Neural cell (in vitro differentiated cells): ENCODE measurements at regions not wholly inside any gene's neighbourhood (a gene's known extent, or its start where the extent isn't known, plus 50 kb on each side); places are given as distances from the start of the nearest gene placed in this dataset.

Experiments used
- EP300 ChIP-seq: fragments of 450-650 bp; conservative IDR thresholded peaks from 2 replicates; pipeline ENCODE4 v1.6.1; 2014; ENCODE audit warnings: antibody characterized with exemption, mild to moderate bottlenecking, moderate library complexity; ENCODE audit not compliant: poor library complexity, severe bottlenecking
- EZH2 ChIP-seq: fragments of 200-600, 300-800 bp; shearing (Covaris generic), sonication (generic); IDR thresholded peaks from 2 replicates; pipeline ENCODE4 v1.6.1; 2014; ENCODE audit warnings: antibody characterized with exemption, low read length, borderline replicate concordance, mild to moderate bottlenecking; ENCODE audit not compliant: insufficient read depth, poor library complexity, severe bottlenecking
- POLR2AphosphoS5 ChIP-seq: IDR thresholded peaks from 2 replicates; pipeline ENCODE4 v1.6.1; 2012
- REST ChIP-seq: IDR thresholded peaks from 2 replicates; pipeline ENCODE4 v1.6.1; 2012; ENCODE audit warnings: borderline replicate concordance
- SMC3 ChIP-seq: fragments of 450-650 bp; conservative IDR thresholded peaks from 2 replicates; pipeline ENCODE4 v1.6.1; 2014; ENCODE audit warnings: antibody characterized with exemption, mild to moderate bottlenecking, moderate library complexity; ENCODE audit not compliant: poor library complexity
- TF ChIP-seq, protein P1 (sequence below): fragments of 450-650 bp; IDR thresholded peaks from 2 replicates; pipeline ENCODE4 v1.5.1; 2014; ENCODE audit warnings: antibody characterized with exemption, mild to moderate bottlenecking, moderate library complexity; ENCODE audit not compliant: poor library complexity, severe bottlenecking

GRCh38 chr7:68456469-68456868 lies 1141.8 kb upstream of the AUTS2 start:
- TF ChIP-seq, protein P1, sequence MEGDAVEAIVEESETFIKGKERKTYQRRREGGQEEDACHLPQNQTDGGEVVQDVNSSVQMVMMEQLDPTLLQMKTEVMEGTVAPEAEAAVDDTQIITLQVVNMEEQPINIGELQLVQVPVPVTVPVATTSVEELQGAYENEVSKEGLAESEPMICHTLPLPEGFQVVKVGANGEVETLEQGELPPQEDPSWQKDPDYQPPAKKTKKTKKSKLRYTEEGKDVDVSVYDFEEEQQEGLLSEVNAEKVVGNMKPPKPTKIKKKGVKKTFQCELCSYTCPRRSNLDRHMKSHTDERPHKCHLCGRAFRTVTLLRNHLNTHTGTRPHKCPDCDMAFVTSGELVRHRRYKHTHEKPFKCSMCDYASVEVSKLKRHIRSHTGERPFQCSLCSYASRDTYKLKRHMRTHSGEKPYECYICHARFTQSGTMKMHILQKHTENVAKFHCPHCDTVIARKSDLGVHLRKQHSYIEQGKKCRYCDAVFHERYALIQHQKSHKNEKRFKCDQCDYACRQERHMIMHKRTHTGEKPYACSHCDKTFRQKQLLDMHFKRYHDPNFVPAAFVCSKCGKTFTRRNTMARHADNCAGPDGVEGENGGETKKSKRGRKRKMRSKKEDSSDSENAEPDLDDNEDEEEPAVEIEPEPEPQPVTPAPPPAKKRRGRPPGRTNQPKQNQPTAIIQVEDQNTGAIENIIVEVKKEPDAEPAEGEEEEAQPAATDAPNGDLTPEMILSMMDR = no peak
- TF ChIP-seq SMC3 (no peak), EZH2 (no peak), POLR2AphosphoS5 (no peak), REST (no peak), EP300 (no peak)
